HK-2 (cell line): ENCODE measurements at regions not wholly inside any gene's neighbourhood (a gene's known extent, or its start where the extent isn't known, plus 50 kb on each side); places are given as distances from the start of the nearest gene placed in this dataset.

Experiments used
- DNase-seq: peaks from one replicate; pipeline ENCODE4 v3.0.0-alpha.2; 2018; ENCODE audit not compliant: unreplicated experiment

- DNase-seq: no peak
These were observed 133.4 kb upstream of the NBEA start for GRCh38 chr13:34808649-34809048.

- DNase-seq: no peak
These were observed 131.1 kb upstream of the NBEA start for GRCh38 chr13:34810996-34811395.

- DNase-seq: no peak
These were observed 126.5 kb upstream of the NBEA start for GRCh38 chr13:34815526-34815925.

- DNase-seq: no peak
These were observed 125.7 kb upstream of the NBEA start for GRCh38 chr13:34816245-34816884.

GRCh38 chr13:34816908-34817665, 125.0 kb upstream of the NBEA start:
- no peak for DNase-seq

- no peak for DNase-seq
These were observed 119.4 kb upstream of the NBEA start for GRCh38 chr13:34822650-34823049.

GRCh38 chr13:34826432-34826831, 115.6 kb upstream of the NBEA start:
- DNase-seq: no peak

- peak; percentile 26 for DNase-seq
These were observed 108.4 kb upstream of the NBEA start for GRCh38 chr13:34833562-34834182.

- no peak for DNase-seq
These were observed 99.6 kb upstream of the NBEA start for GRCh38 chr13:34842466-34842865.

- DNase-seq: no peak
These were observed 94.3 kb upstream of the NBEA start for GRCh38 chr13:34847766-34848165.

GRCh38 chr13:34849406-34849805, 92.7 kb upstream of the NBEA start:
- no peak for DNase-seq

- no peak for DNase-seq
These were observed 88.9 kb upstream of the NBEA start for GRCh38 chr13:34853161-34853560.

- DNase-seq: no peak
These were observed 84.3 kb upstream of the NBEA start for GRCh38 chr13:34857558-34858325.

GRCh38 chr13:34862311-34862710, 79.8 kb upstream of the NBEA start:
- no peak for DNase-seq

GRCh38 chr13:34862716-34863115, 79.4 kb upstream of the NBEA start:
- DNase-seq: no peak

GRCh38 chr13:34863360-34864135, 78.5 kb upstream of the NBEA start:
- DNase-seq: peak; percentile 26

- no peak for DNase-seq
These were observed 77.4 kb upstream of the NBEA start for GRCh38 chr13:34864671-34865070.

- DNase-seq: no peak
These were observed 74.5 kb upstream of the NBEA start for GRCh38 chr13:34867590-34867989.

- DNase-seq: no peak
These were observed 73.3 kb upstream of the NBEA start for GRCh38 chr13:34868733-34869132.

- DNase-seq: no peak
These were observed 72.4 kb upstream of the NBEA start for GRCh38 chr13:34869696-34870095.

- no peak for DNase-seq
These were observed 63.7 kb upstream of the NBEA start for GRCh38 chr13:34878329-34878728.

GRCh38 chr13:34879851-34880250, 62.2 kb upstream of the NBEA start:
- DNase-seq: no peak
